Sigmoid colon (tissue), 6 donors: ENCODE measurements at regions not wholly inside any gene's neighbourhood (a gene's known extent, or its start where the extent isn't known, plus 50 kb on each side); places are given as distances from the start of the nearest gene placed in this dataset.
"Not testable (repeated sequence)": the region's sequence is repeated elsewhere in the genome, so short reads cannot be mapped to it uniquely, and the experiment has no call there.

Experiments
- DNase-seq: peaks from one replicate; pipeline ENCODE4 v3.0.0-alpha.2; 2019
- H3K27ac ChIP-seq, 4 donors: fragments of 200-600 bp; sonication (generic); one replicate each; pipeline ENCODE4 v1.5.1; 2016 to 2019; ENCODE audit warnings: mild to moderate bottlenecking in 1 of 4
- H3K27me3 ChIP-seq, 3 donors: fragments of 200-600 bp; sonication (generic); one replicate each; pipeline ENCODE4 v1.5.1; 2019; ENCODE audit warnings: mild to moderate bottlenecking in 1 of 3
- H3K36me3 ChIP-seq, 4 donors: fragments of 200-600 bp; sonication (generic); one replicate each; pipeline ENCODE4 v1.5.1; 2016 to 2019
- H3K4me1 ChIP-seq, 4 donors: fragments of 200-600 bp; sonication (generic); one replicate each; pipeline ENCODE4 v1.5.1; 2017 to 2019
- H3K4me3 ChIP-seq, 4 donors: fragments of 200-600 bp; sonication (generic); one replicate each; pipeline ENCODE4 v1.5.1; 2017 to 2019; ENCODE audit warnings: mild to moderate bottlenecking in 2 of 4, moderate library complexity in 1 of 4
- H3K9me3 ChIP-seq, 4 donors: fragments of 200-600 bp in 3 of 4; sonication (generic) in 3 of 4; one replicate each; pipeline versions ENCODE4 v1.5.1 to v1.6.1; 2013 to 2019
- CTCF ChIP-seq, 4 experiments: fragments of 450-650 bp in 3 of 4; fragments of 200-600 bp in 1 of 4; IDR thresholded peaks; one replicate each; pipeline ENCODE4 v1.5.1; 2016 to 2019; ENCODE audit warnings: antibody characterized with exemption in 4 of 4, mild to moderate bottlenecking in 3 of 4, moderate library complexity in 2 of 4
- EP300 ChIP-seq, 4 donors: sonication (generic); formaldehyde crosslinking; IDR thresholded peaks; one replicate each; pipeline ENCODE4 v1.6.1; 2017; ENCODE audit warnings: antibody characterized with exemption in 4 of 4
- POLR2A ChIP-seq, 2 donors: fragments of 450-650 bp; IDR thresholded peaks; one replicate each; pipeline ENCODE4 v1.6.1; 2016; ENCODE audit warnings: antibody characterized with exemption in 2 of 2, mild to moderate bottlenecking in 2 of 2, moderate library complexity in 2 of 2
- POLR2AphosphoS5 ChIP-seq, 4 donors: sonication (generic); formaldehyde crosslinking; IDR thresholded peaks; one replicate each; pipeline ENCODE4 v1.6.1; 2017; ENCODE audit warnings: antibody characterized with exemption in 4 of 4
- WGBS, 2 donors: extraction: QIAGEN DNeasy Blood & Tissue Kit; methylation state at CpG; one replicate each; pipeline ENCODE4 v1.1.7; 2013; 5-methylcytosine and 5-hydroxymethylcytosine counted together
- intact Hi-C: fragments of 100-400 bp; cut with DNase I; formaldehyde crosslinking; loops from one replicate; pipeline ENCODE4 v1.15.1; 2023
- donor health status: healthy with polysubstance abuse.
- donor health status: healthy.

GRCh38 chr5:174576042-174576441 lies 148.3 kb upstream of the MSX2 start:
- Histone ChIP-seq H3K4me3 (no peak overlapping the region), H3K27me3 (peaks cover 0 to 3% (median 0%) of the 10 kb centered on the region in 3 donors), H3K36me3 (no peaks in the 10 kb centered on the region), H3K9me3 (no peaks in the 10 kb centered on the region), H3K4me1 (peaks cover 0 to 13% (median 10%) of the 10 kb centered on the region in 4 donors), H3K27ac (no peak overlapping the region)
- 92 to 95% methylated on average over 6 of the region's 6 CpGs for WGBS, 2 donors
- no peak for DNase-seq
- TF ChIP-seq POLR2AphosphoS5 (IDR thresholded peaks at IDR 0.05) (no peak), POLR2A (IDR thresholded peaks at IDR 0.05) (no peak), EP300 (IDR thresholded peaks at IDR 0.05) (no peak), CTCF (IDR thresholded peaks at IDR 0.05) (no peak)
- intact Hi-C loops = loop anchor here (10.0 kb wide), 2 partner anchors 149 to 219 kb away; partner anchors contain the start of gene MSX2

- Histone ChIP-seq H3K4me3 (no peak overlapping the region), H3K36me3 (no peaks in the 10 kb centered on the region), H3K9me3 (peaks cover 0 to 4% (median 0%) of the 10 kb centered on the region in 4 donors), H3K27ac (no peak overlapping the region), H3K27me3 (peaks cover 0 to 3% (median 0%) of the 10 kb centered on the region in 3 donors), H3K4me1 (no peaks in the 10 kb centered on the region)
- WGBS, 2 donors = 5 to 9% methylated on average over 5 of the region's 5 CpGs
- TF ChIP-seq EP300 (IDR thresholded peaks at IDR 0.05) = no peak
- no peak for TF ChIP-seq POLR2AphosphoS5 (IDR thresholded peaks at IDR 0.05)
- TF ChIP-seq POLR2A (IDR thresholded peaks at IDR 0.05) = no peak
- no peak for TF ChIP-seq CTCF (IDR thresholded peaks at IDR 0.05)
- intact Hi-C loops = no loop called here
- no peak for DNase-seq
These were observed 142.9 kb upstream of the MSX2 start for GRCh38 chr5:174581479-174581878.

- Histone ChIP-seq H3K9me3 (peaks cover 0 to 4% (median 0%) of the 10 kb centered on the region in 4 donors), H3K36me3 (no peaks in the 10 kb centered on the region), H3K4me3 (no peak overlapping the region), H3K27me3 (peaks cover 0 to 3% (median 0%) of the 10 kb centered on the region in 3 donors), H3K27ac (no peak overlapping the region), H3K4me1 (no peaks in the 10 kb centered on the region)
- 55 to 69% methylated on average over 4 of the region's 4 CpGs for WGBS, 2 donors
- intact Hi-C loops = no loop called here
- no peak for TF ChIP-seq POLR2A (IDR thresholded peaks at IDR 0.05)
- TF ChIP-seq EP300 (IDR thresholded peaks at IDR 0.05) = no peak
- TF ChIP-seq CTCF (IDR thresholded peaks at IDR 0.05) = no peak
- TF ChIP-seq POLR2AphosphoS5 (IDR thresholded peaks at IDR 0.05) = no peak
- no peak for DNase-seq
These were observed 142.5 kb upstream of the MSX2 start for GRCh38 chr5:174581894-174582293.

GRCh38 chr5:174583071-174583470 lies 141.3 kb upstream of the MSX2 start:
- Histone ChIP-seq H3K9me3 (peaks cover 0 to 4% (median 0%) of the 10 kb centered on the region in 4 donors), H3K4me1 (no peaks in the 10 kb centered on the region), H3K27me3 (peaks cover 0 to 10% (median 0%) of the 10 kb centered on the region in 3 donors), H3K4me3 (no peak overlapping the region), H3K36me3 (no peaks in the 10 kb centered on the region), H3K27ac (no peak overlapping the region)
- TF ChIP-seq POLR2A (IDR thresholded peaks at IDR 0.05) (no peak), CTCF (IDR thresholded peaks at IDR 0.05) (no peak), POLR2AphosphoS5 (IDR thresholded peaks at IDR 0.05) (no peak), EP300 (IDR thresholded peaks at IDR 0.05) (no peak)
- WGBS, 2 donors = 49 to 74% methylated on average over 4 of the region's 4 CpGs
- DNase-seq = no peak
- intact Hi-C loops = no loop called here

- WGBS, 2 donors = 82 to 92% methylated on average over 2 of the region's 2 CpGs
These were observed 138.9 kb upstream of the MSX2 start for GRCh38 chr5:174585472-174585871.

GRCh38 chr5:174586163-174586562 lies 138.2 kb upstream of the MSX2 start:
- not testable (repeated sequence) for DNase-seq
- 78 to 80% methylated on average over 4 of the region's 4 CpGs for WGBS, 2 donors

More at GRCh38 chr5:174585472-174585871, 138.9 kb upstream of the MSX2 start:
- DNase-seq = no peak
- TF ChIP-seq CTCF (IDR thresholded peaks at IDR 0.05) = no peak
- no peak for TF ChIP-seq POLR2AphosphoS5 (IDR thresholded peaks at IDR 0.05)
- no peak for TF ChIP-seq EP300 (IDR thresholded peaks at IDR 0.05)
- no peak for TF ChIP-seq POLR2A (IDR thresholded peaks at IDR 0.05)
- peaks cover 0 to 10% (median 0%) of the 10 kb centered on the region in 3 donors for H3K27me3 ChIP-seq
- H3K36me3 ChIP-seq = no peaks in the 10 kb centered on the region
- no peaks in the 10 kb centered on the region for H3K4me1 ChIP-seq
- H3K27ac ChIP-seq = no peak overlapping the region
- H3K9me3 ChIP-seq = peaks cover 0 to 4% (median 0%) of the 10 kb centered on the region in 4 donors
- intact Hi-C loops = no loop called here
- H3K4me3 ChIP-seq = no peak overlapping the region

More at GRCh38 chr5:174586163-174586562, 138.2 kb upstream of the MSX2 start:
- H3K9me3 ChIP-seq, H3K4me1 ChIP-seq, H3K4me3 ChIP-seq, H3K36me3 ChIP-seq, H3K27ac ChIP-seq, H3K27me3 ChIP-seq, intact Hi-C loops: not testable (repeated sequence)
